Vagina (tissue), 2 donors: ENCODE measurements at regions not wholly inside any gene's neighbourhood (a gene's known extent, or its start where the extent isn't known, plus 50 kb on each side); places are given as distances from the start of the nearest gene placed in this dataset.

Experiments
- CTCF ChIP-seq, 3 experiments: fragments of 450-650 bp in 2 of 3; fragments of 200-600 bp in 1 of 3; sonication (generic) in 1 of 3; IDR thresholded peaks; one replicate each; pipeline ENCODE4 v1.5.1; 2017 to 2019; ENCODE audit warnings: antibody characterized with exemption in 3 of 3, mild to moderate bottlenecking in 2 of 3, moderate library complexity in 2 of 3
- POLR2AphosphoS5 ChIP-seq, 2 donors: sonication (generic); formaldehyde crosslinking; IDR thresholded peaks; one replicate each; pipeline ENCODE4 v1.9.0; 2017; ENCODE audit warnings: antibody characterized with exemption in 2 of 2, mild to moderate bottlenecking in 2 of 2, low read depth in 1 of 2; ENCODE audit not compliant: insufficient read depth in 1 of 2

GRCh38 chr5:164560216-164560615 is 1054.8 kb downstream of the MAT2B start:
- TF ChIP-seq CTCF (IDR thresholded peaks at IDR 0.05) (no peak), POLR2AphosphoS5 (IDR thresholded peaks at IDR 0.05; ENCODE audit: insufficient read depth in 1 of 2, low read depth in 1 of 2) (no peak)
